ENCODE measurements at regions not wholly inside any gene's neighbourhood (a gene's known extent, or its start where the extent isn't known, plus 50 kb on each side); places are given as distances from the start of the nearest gene placed in this dataset.

DNA sequence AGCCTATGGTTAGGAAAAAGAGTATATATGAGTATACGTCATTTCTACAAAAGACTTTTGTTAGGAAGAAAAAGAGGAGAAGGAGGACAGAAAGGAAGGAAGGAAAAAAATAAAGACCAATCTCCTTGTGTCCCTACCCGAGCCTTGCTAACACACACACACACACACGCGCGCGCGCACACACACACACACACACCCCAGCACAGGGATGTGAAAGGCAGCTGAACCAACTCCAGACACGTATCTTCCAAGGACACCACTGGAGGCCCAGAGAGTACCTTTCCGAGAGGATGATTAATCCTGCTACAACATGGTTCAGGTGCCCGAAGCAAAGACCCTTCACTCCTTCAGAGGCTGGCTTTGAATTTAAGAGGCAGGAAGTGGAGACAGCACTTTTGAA, 56.9 kb upstream of the GALNT10 start:
- BruUV-seq (replicated peaks) = no TSS peak
- no peaks in the 10 kb centered on the region for H3K36me3 Mint-ChIP-seq (ENCODE audit: insufficient read depth, unreplicated experiment)

GRCh38 chr5:154134499-154134898, 56.0 kb upstream of the GALNT10 start:
- CTCF ChIA-PET = interaction anchor here (0.7 to 1.4 kb wide), 2 partner anchors 45 to 330 kb away, joined by 3 to 4 read pairs; no protein-coding TSS in a partner anchor
- Mint-ChIP-seq H3K27ac (ENCODE audit: low read depth, unreplicated experiment) (no peak overlapping the region), H3K4me3 (ENCODE audit: unreplicated experiment) (no peak overlapping the region), H3K36me3 (ENCODE audit: insufficient read depth, unreplicated experiment) (no peaks in the 10 kb centered on the region), H3K27me3 (ENCODE audit: insufficient read depth, unreplicated experiment) (peaks cover 48% of the 10 kb centered on the region), H3K4me1 (ENCODE audit: insufficient read depth, unreplicated experiment) (no peaks in the 10 kb centered on the region), H3K9me3 (ENCODE audit: unreplicated experiment) (no peaks in the 10 kb centered on the region)
- intact Hi-C loops (cut with micrococcal nuclease) = no loop called here
- BruUV-seq (replicated peaks) = no TSS peak
- TF ChIP-seq, protein P1, sequence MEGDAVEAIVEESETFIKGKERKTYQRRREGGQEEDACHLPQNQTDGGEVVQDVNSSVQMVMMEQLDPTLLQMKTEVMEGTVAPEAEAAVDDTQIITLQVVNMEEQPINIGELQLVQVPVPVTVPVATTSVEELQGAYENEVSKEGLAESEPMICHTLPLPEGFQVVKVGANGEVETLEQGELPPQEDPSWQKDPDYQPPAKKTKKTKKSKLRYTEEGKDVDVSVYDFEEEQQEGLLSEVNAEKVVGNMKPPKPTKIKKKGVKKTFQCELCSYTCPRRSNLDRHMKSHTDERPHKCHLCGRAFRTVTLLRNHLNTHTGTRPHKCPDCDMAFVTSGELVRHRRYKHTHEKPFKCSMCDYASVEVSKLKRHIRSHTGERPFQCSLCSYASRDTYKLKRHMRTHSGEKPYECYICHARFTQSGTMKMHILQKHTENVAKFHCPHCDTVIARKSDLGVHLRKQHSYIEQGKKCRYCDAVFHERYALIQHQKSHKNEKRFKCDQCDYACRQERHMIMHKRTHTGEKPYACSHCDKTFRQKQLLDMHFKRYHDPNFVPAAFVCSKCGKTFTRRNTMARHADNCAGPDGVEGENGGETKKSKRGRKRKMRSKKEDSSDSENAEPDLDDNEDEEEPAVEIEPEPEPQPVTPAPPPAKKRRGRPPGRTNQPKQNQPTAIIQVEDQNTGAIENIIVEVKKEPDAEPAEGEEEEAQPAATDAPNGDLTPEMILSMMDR (IDR thresholded peaks at IDR 0.05; ENCODE audit: unreplicated experiment) = no peak
- POLR2A ChIA-PET = no interaction called here
- DNase-seq (ENCODE audit: unreplicated experiment) = no peak

More for the DNA sequence above, 56.9 kb upstream of the GALNT10 start:
- H3K4me3 Mint-ChIP-seq (ENCODE audit: unreplicated experiment) = no peak overlapping the region
- DNase-seq (ENCODE audit: unreplicated experiment) = no peak
- intact Hi-C loops (cut with micrococcal nuclease) = no loop called here
- no peak overlapping the region for H3K27ac Mint-ChIP-seq (ENCODE audit: low read depth, unreplicated experiment)
- no peaks in the 10 kb centered on the region for H3K4me1 Mint-ChIP-seq (ENCODE audit: insufficient read depth, unreplicated experiment)
- peaks cover 55% of the 10 kb centered on the region for H3K27me3 Mint-ChIP-seq (ENCODE audit: insufficient read depth, unreplicated experiment)
- ChIA-PET POLR2A (interaction anchor here (0.6 kb wide), 1 partner anchor 198 kb away, joined by 3 read pairs; no protein-coding TSS in a partner anchor), CTCF (interaction anchor here (0.7 kb wide), 1 partner anchor 1223 kb away, joined by 3 read pairs; no protein-coding TSS in a partner anchor)
- H3K9me3 Mint-ChIP-seq (ENCODE audit: unreplicated experiment) = no peaks in the 10 kb centered on the region
- TF ChIP-seq, protein P1 (IDR thresholded peaks at IDR 0.05; ENCODE audit: unreplicated experiment) = no peak

DNA sequence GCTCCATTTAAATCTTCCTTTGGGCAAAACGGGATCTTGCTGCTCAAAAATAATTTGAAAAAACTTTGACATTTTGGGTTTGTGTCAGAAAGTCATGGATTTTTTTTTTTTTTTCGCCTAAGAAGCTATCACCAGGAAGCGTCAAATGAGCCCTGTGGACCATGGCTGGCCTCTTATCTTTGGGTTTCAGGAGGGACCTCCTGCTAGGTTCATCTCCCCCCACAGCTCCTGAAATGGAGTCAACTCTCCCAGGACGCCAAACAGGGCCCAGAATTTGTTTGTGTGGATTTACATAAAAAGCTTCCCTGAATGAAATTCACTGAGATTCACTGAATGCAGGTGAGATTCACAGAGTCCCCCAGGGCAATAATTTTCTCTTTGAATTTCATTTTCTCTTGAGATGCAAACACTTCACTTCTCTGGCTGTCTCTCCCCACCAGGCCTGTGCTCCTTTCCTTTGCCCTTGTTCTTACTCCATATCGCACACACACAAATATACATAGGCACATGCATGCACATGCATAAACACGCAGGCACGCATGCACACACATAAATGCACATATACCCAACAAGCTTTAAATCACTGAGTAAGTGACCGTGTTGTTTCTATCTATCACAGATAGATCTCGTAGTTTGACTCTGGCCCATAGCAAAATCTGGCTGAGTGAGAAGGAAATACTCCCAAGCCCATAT, 55.3 kb upstream of the GALNT10 start:
- TF ChIP-seq, protein P1 (IDR thresholded peaks at IDR 0.05; ENCODE audit: unreplicated experiment) = no peak
- peaks cover 40% of the 10 kb centered on the region for H3K27me3 Mint-ChIP-seq (ENCODE audit: insufficient read depth, unreplicated experiment)
- no peak overlapping the region for H3K4me3 Mint-ChIP-seq (ENCODE audit: unreplicated experiment)
- no peak for DNase-seq (ENCODE audit: unreplicated experiment)
- intact Hi-C loops (cut with micrococcal nuclease) = no loop called here
- no peaks in the 10 kb centered on the region for H3K4me1 Mint-ChIP-seq (ENCODE audit: insufficient read depth, unreplicated experiment)
- ChIA-PET POLR2A (no interaction called here), CTCF (interaction anchor here (1.4 to 1.6 kb wide), 2 partner anchors 17 to 45 kb away, joined by 4 read pairs; no protein-coding TSS in a partner anchor)
- no peak overlapping the region for H3K27ac Mint-ChIP-seq (ENCODE audit: low read depth, unreplicated experiment)
- H3K9me3 Mint-ChIP-seq (ENCODE audit: unreplicated experiment) = no peaks in the 10 kb centered on the region
- BruUV-seq (replicated peaks) = no TSS peak
- no peaks in the 10 kb centered on the region for H3K36me3 Mint-ChIP-seq (ENCODE audit: insufficient read depth, unreplicated experiment)

GRCh38 chr5:154136141-154136540, 54.4 kb upstream of the GALNT10 start:
- Mint-ChIP-seq H3K4me1 (ENCODE audit: insufficient read depth, unreplicated experiment) (no peaks in the 10 kb centered on the region), H3K27ac (ENCODE audit: low read depth, unreplicated experiment) (no peak overlapping the region), H3K4me3 (ENCODE audit: unreplicated experiment) (no peak overlapping the region), H3K27me3 (ENCODE audit: insufficient read depth, unreplicated experiment) (peaks cover 31% of the 10 kb centered on the region), H3K36me3 (ENCODE audit: insufficient read depth, unreplicated experiment) (no peaks in the 10 kb centered on the region), H3K9me3 (ENCODE audit: unreplicated experiment) (no peaks in the 10 kb centered on the region)
- TF ChIP-seq, protein P1 (IDR thresholded peaks at IDR 0.05; ENCODE audit: unreplicated experiment) = no peak
- POLR2A ChIA-PET = no interaction called here
- no TSS peak for BruUV-seq (replicated peaks)
- DNase-seq (ENCODE audit: unreplicated experiment) = no peak
- intact Hi-C loops (cut with micrococcal nuclease) = no loop called here
- CTCF ChIA-PET = interaction anchor here (1.6 kb wide), 1 partner anchor 18 kb away, joined by 4 read pairs; no protein-coding TSS in a partner anchor

All from MCF 10A (cell line).